Thymus (tissue), 11 donors: ENCODE measurements at regions not wholly inside any gene's neighbourhood (a gene's known extent, or its start where the extent isn't known, plus 50 kb on each side); places are given as distances from the start of the nearest gene placed in this dataset.

Source experiments
- DNase-seq, 9 donors: peaks; one replicate each; pipeline ENCODE4 v3.0.0-alpha.2; 2013; ENCODE audit warnings: low spot score in 9 of 9, low read depth in 6 of 9, missing footprints in 1 of 9
- H3K27ac ChIP-seq, 2 donors: one replicate each; pipeline ENCODE4 v1.5.1; 2013; ENCODE audit warnings: control low read depth in 1 of 2, low read depth in 1 of 2, low read length in 1 of 2, mild to moderate bottlenecking in 1 of 2, moderate library complexity in 1 of 2
- H3K27me3 ChIP-seq, 2 donors: one replicate each; pipeline ENCODE4 v1.5.1; 2013; ENCODE audit warnings: low read length in 1 of 2; ENCODE audit not compliant: control insufficient read depth in 2 of 2, insufficient read depth in 1 of 2
- H3K36me3 ChIP-seq, 2 donors: one replicate each; pipeline ENCODE4 v1.5.1; 2013; ENCODE audit warnings: low read length in 1 of 2, mild to moderate bottlenecking in 1 of 2, moderate library complexity in 1 of 2; ENCODE audit not compliant: control insufficient read depth in 2 of 2, insufficient read depth in 2 of 2
- H3K4me1 ChIP-seq, 2 donors: one replicate each; pipeline ENCODE4 v1.5.1; 2013; ENCODE audit warnings: low read length in 2 of 2; ENCODE audit not compliant: control insufficient read depth in 2 of 2, insufficient read depth in 2 of 2
- H3K4me3 ChIP-seq, 2 donors: one replicate each; pipeline ENCODE4 v1.5.1; 2013; ENCODE audit warnings: low read length in 2 of 2, control low read depth in 1 of 2, mild to moderate bottlenecking in 1 of 2
- H3K9me3 ChIP-seq, 2 donors: one replicate each; pipeline ENCODE4 v1.5.1; 2013; ENCODE audit warnings: low read length in 1 of 2, mild to moderate bottlenecking in 1 of 2; ENCODE audit not compliant: control insufficient read depth in 2 of 2, insufficient read depth in 1 of 2
- WGBS: extraction: QIAGEN DNeasy Blood & Tissue Kit; methylation state at CpG from one replicate; pipeline ENCODE4 v1.1.7; 2013; 5-methylcytosine and 5-hydroxymethylcytosine counted together
- donor health status: healthy.

GRCh38 chr13:42686165-42686564 is 95.2 kb upstream of the FAM216B start:
- Histone ChIP-seq H3K36me3 (no peaks in the 10 kb centered on the region), H3K9me3 (no peaks in the 10 kb centered on the region), H3K27me3 (no peaks in the 10 kb centered on the region), H3K4me1 (no peaks in the 10 kb centered on the region), H3K27ac (no peak overlapping the region), H3K4me3 (no peak overlapping the region)
- no peak for DNase-seq

DNA sequence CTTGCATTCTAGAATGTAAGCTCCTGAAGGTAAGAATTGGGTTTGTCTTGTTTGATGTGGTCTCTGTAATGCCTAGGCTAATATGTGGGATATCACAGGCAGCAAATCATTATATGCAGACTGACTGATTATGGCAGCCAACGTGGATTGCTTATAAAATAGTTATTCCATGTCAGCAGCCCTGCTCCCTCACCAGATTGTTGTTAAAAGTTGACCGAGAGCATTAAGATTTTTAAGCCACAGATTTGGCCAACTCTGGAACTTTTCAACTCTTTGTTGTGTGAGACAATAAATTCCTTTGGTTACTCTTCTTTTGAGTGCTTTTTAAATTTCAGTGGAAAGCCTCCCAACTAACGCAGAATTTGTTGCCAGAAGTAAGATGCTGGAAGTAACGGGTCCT is 92.6 kb upstream of the FAM216B start:
- WGBS: 94% methylated on average over 4 of the region's 4 CpGs
- DNase-seq: no peak
- Histone ChIP-seq H3K4me1 (no peaks in the 10 kb centered on the region), H3K27me3 (no peaks in the 10 kb centered on the region), H3K27ac (no peak overlapping the region), H3K36me3 (no peaks in the 10 kb centered on the region), H3K4me3 (no peak overlapping the region), H3K9me3 (no peaks in the 10 kb centered on the region)

GRCh38 chr13:42696191-42696590 is 85.2 kb upstream of the FAM216B start:
- H3K9me3 ChIP-seq: no peaks in the 10 kb centered on the region
- H3K4me3 ChIP-seq: no peak overlapping the region
- no peaks in the 10 kb centered on the region for H3K36me3 ChIP-seq
- H3K27me3 ChIP-seq: no peaks in the 10 kb centered on the region
- no peaks in the 10 kb centered on the region for H3K4me1 ChIP-seq
- H3K27ac ChIP-seq: no peak overlapping the region
- 76% methylated on average over 4 of the region's 4 CpGs for WGBS
- no peak for DNase-seq

- DNase-seq: no peak
- Histone ChIP-seq H3K9me3 (no peaks in the 10 kb centered on the region), H3K4me3 (no peak overlapping the region), H3K27ac (no peak overlapping the region), H3K4me1 (no peaks in the 10 kb centered on the region), H3K27me3 (no peaks in the 10 kb centered on the region), H3K36me3 (no peaks in the 10 kb centered on the region)
- 84% methylated on average over 6 of the region's 6 CpGs for WGBS
Observed at GRCh38 chr13:42699912-42700311, 81.5 kb upstream of the FAM216B start.

DNA sequence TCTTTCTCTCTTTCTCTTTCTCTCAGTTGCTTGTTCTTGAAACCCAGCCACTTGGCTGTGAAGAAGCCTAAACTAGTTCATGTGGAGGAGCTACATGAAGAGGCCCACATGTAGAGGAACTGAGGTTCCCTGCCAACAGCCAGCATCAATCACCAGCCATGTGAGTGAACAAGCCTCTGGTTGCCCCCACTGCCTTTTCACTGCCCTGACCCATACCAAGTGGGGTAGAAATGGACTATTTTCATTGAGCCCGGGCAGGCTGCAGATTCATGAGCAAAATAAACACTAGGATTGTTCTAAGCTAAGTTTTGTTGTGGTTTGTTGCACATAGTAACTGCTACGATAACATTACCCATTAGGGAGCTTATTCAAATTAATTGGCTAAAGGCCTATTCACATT is 78.7 kb upstream of the FAM216B start:
- 89% methylated on average over 2 of the region's 2 CpGs for WGBS
- no peaks in the 10 kb centered on the region for H3K9me3 ChIP-seq
- no peak for DNase-seq

GRCh38 chr13:42703740-42704139 is 77.6 kb upstream of the FAM216B start:
- Histone ChIP-seq H3K4me3 (no peak overlapping the region), H3K27ac (no peak overlapping the region), H3K4me1 (no peaks in the 10 kb centered on the region), H3K27me3 (no peaks in the 10 kb centered on the region), H3K36me3 (no peaks in the 10 kb centered on the region), H3K9me3 (no peaks in the 10 kb centered on the region)
- no peak for DNase-seq

More for the DNA sequence above, 78.7 kb upstream of the FAM216B start:
- Histone ChIP-seq H3K27ac (no peak overlapping the region), H3K4me1 (no peaks in the 10 kb centered on the region), H3K27me3 (no peaks in the 10 kb centered on the region), H3K36me3 (no peaks in the 10 kb centered on the region), H3K4me3 (no peak overlapping the region)

- DNase-seq: no peak
- H3K27ac ChIP-seq: no peak overlapping the region
- 76% methylated on average over 3 of the region's 3 CpGs for WGBS
Observed at GRCh38 chr13:42706286-42706685, 75.1 kb upstream of the FAM216B start.

GRCh38 chr13:42707048-42707447 is 74.3 kb upstream of the FAM216B start:
- no peak overlapping the region for H3K27ac ChIP-seq
- no peak overlapping the region for H3K4me3 ChIP-seq
- no peaks in the 10 kb centered on the region for H3K36me3 ChIP-seq
- no peak for DNase-seq
- no peaks in the 10 kb centered on the region for H3K27me3 ChIP-seq
- WGBS: 97% methylated on average over 4 of the region's 4 CpGs
- no peaks in the 10 kb centered on the region for H3K9me3 ChIP-seq
- no peaks in the 10 kb centered on the region for H3K4me1 ChIP-seq

More at GRCh38 chr13:42706286-42706685, 75.1 kb upstream of the FAM216B start:
- no peaks in the 10 kb centered on the region for H3K4me1 ChIP-seq
- H3K27me3 ChIP-seq: no peaks in the 10 kb centered on the region
- no peaks in the 10 kb centered on the region for H3K9me3 ChIP-seq
- no peak overlapping the region for H3K4me3 ChIP-seq
- H3K36me3 ChIP-seq: no peaks in the 10 kb centered on the region

GRCh38 chr13:42707586-42707985 is 73.8 kb upstream of the FAM216B start:
- 92% methylated on average over 4 of the region's 4 CpGs for WGBS
- Histone ChIP-seq H3K27ac (no peak overlapping the region), H3K4me1 (no peaks in the 10 kb centered on the region), H3K4me3 (no peak overlapping the region), H3K36me3 (no peaks in the 10 kb centered on the region), H3K9me3 (no peaks in the 10 kb centered on the region), H3K27me3 (no peaks in the 10 kb centered on the region)
- no peak for DNase-seq

- Histone ChIP-seq H3K4me1 (no peaks in the 10 kb centered on the region), H3K27ac (no peak overlapping the region), H3K4me3 (no peak overlapping the region), H3K9me3 (no peaks in the 10 kb centered on the region), H3K36me3 (no peaks in the 10 kb centered on the region), H3K27me3 (no peaks in the 10 kb centered on the region)
- DNase-seq: no peak
- 98% methylated on average over 4 of the region's 4 CpGs for WGBS
Observed at GRCh38 chr13:42708391-42708790, 73.0 kb upstream of the FAM216B start.
